Thyroid gland (tissue), 4 donors: ENCODE measurements at regions not wholly inside any gene's neighbourhood (a gene's known extent, or its start where the extent isn't known, plus 50 kb on each side); places are given as distances from the start of the nearest gene placed in this dataset.

Experiments used
- DNase-seq, 2 donors: peaks; one replicate each; pipeline ENCODE4 v3.0.0-alpha.2; 2019
- H3K27ac ChIP-seq, 3 donors: fragments of 200-600 bp; sonication (generic); 1 replicate in 2 of 3; 2 replicates in 1 of 3; pipeline ENCODE4 v1.5.1; 2016 to 2019; ENCODE audit warnings: mild to moderate bottlenecking in 1 of 3, moderate library complexity in 1 of 3
- H3K27me3 ChIP-seq: fragments of 200-600 bp; sonication (generic); one replicate; pipeline ENCODE4 v1.5.1; 2019
- H3K36me3 ChIP-seq, 2 donors: fragments of 200-600 bp; sonication (generic); one replicate each; pipeline ENCODE4 v1.5.1; 2016 to 2019
- H3K4me1 ChIP-seq, 2 donors: fragments of 200-600 bp; sonication (generic); one replicate each; pipeline ENCODE4 v1.5.1; 2017 to 2019
- H3K4me3 ChIP-seq, 3 donors: fragments of 200-600 bp; sonication (generic); replicated peaks in 1 of 3; 1 replicate in 2 of 3; 2 replicates in 1 of 3; pipeline ENCODE4 v1.5.1; 2016; ENCODE audit warnings: mild to moderate bottlenecking in 1 of 3
- H3K9me3 ChIP-seq: fragments of 200-600 bp; sonication (generic); one replicate; pipeline ENCODE4 v1.5.1; 2017
- CTCF ChIP-seq, 6 experiments: fragments of 200-600 bp in 3 of 6; fragments of 450-650 bp in 3 of 6; sonication (generic) in 3 of 6; IDR thresholded peaks; one replicate each; pipeline ENCODE4 v1.5.1; 2016 to 2019; ENCODE audit warnings: antibody characterized with exemption in 6 of 6, mild to moderate bottlenecking in 2 of 6, inconsistent platforms in 1 of 6, moderate library complexity in 1 of 6
- POLR2A ChIP-seq, 2 donors: fragments of 450-650 bp; IDR thresholded peaks; one replicate each; pipeline ENCODE4 v1.6.1; 2017; ENCODE audit warnings: antibody characterized with exemption in 2 of 2, mild to moderate bottlenecking in 2 of 2, moderate library complexity in 1 of 2
- WGBS, 2 donors: methylation state at CpG; one replicate each; pipeline ENCODE4 v1.1.5; 2017; 5-methylcytosine and 5-hydroxymethylcytosine counted together
- intact Hi-C: fragments of 100-400 bp; cut with DNase I; formaldehyde crosslinking; loops from one replicate; pipeline ENCODE4 v1.15.1; 2023

DNA sequence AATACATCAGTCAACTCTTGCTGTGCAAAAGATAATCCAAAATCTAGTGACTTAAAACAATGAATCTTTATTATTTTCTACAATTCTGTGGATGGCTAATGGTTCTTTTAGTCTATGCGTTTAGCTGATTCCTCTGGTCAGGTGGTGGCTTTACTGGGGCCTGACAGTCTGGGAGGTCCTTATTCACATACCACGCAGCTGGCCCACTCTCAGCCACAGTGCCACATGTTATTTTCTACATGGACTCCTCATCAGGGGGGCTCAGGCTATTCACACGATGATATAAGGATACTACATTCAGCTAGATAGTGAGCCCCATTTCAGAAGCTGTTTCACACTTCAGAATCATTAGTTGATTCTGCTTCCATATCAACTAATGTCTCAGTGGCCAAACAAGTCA is 287.5 kb upstream of the MGAT4C start:
- H3K9me3 ChIP-seq = no peaks in the 10 kb centered on the region
- no peaks in the 10 kb centered on the region for H3K4me1 ChIP-seq
- intact Hi-C loops = no loop called here
- no peak overlapping the region for H3K4me3 ChIP-seq
- H3K36me3 ChIP-seq = no peaks in the 10 kb centered on the region
- 54 to 70% methylated on average over 3 of the region's 3 CpGs for WGBS, 2 donors
- no peaks in the 10 kb centered on the region for H3K27me3 ChIP-seq
- H3K27ac ChIP-seq = no peak overlapping the region
- TF ChIP-seq CTCF (IDR thresholded peaks at IDR 0.05) (no peak), POLR2A (IDR thresholded peaks at IDR 0.05) (no peak)
- no peak for DNase-seq

GRCh38 chr12:86530996-86531655 is 274.9 kb upstream of the MGAT4C start:
- no peak for TF ChIP-seq CTCF (IDR thresholded peaks at IDR 0.05)
- WGBS, 2 donors = 74 to 97% methylated on average over 1 of the region's 1 CpG
- H3K9me3 ChIP-seq = no peaks in the 10 kb centered on the region
- H3K4me3 ChIP-seq = no peak overlapping the region
- no peaks in the 10 kb centered on the region for H3K36me3 ChIP-seq
- H3K4me1 ChIP-seq = no peaks in the 10 kb centered on the region
- DNase-seq = no peak
- no peaks in the 10 kb centered on the region for H3K27me3 ChIP-seq
- no peak overlapping the region for H3K27ac ChIP-seq
- intact Hi-C loops = no loop called here

- intact Hi-C loops = no loop called here
- Histone ChIP-seq H3K9me3 (no peaks in the 10 kb centered on the region), H3K4me1 (no peaks in the 10 kb centered on the region), H3K27me3 (no peaks in the 10 kb centered on the region), H3K36me3 (no peaks in the 10 kb centered on the region), H3K4me3 (no peak overlapping the region), H3K27ac (no peak overlapping the region)
- TF ChIP-seq CTCF (IDR thresholded peaks at IDR 0.05) (no peak), POLR2A (IDR thresholded peaks at IDR 0.05) (no peak)
- 87 to 96% methylated on average over 4 of the region's 4 CpGs for WGBS, 2 donors
- DNase-seq = no peak
Measured at GRCh38 chr12:86526060-86526595, 269.9 kb upstream of the MGAT4C start.

- no peaks in the 10 kb centered on the region for H3K9me3 ChIP-seq
- 94 to 95% methylated on average over 3 of the region's 3 CpGs for WGBS, 2 donors
- no peak for DNase-seq
Measured at GRCh38 chr12:86523844-86524243, 267.7 kb upstream of the MGAT4C start.

More at GRCh38 chr12:86523844-86524243, 267.7 kb upstream of the MGAT4C start:
- H3K4me3 ChIP-seq = no peak overlapping the region
- no peaks in the 10 kb centered on the region for H3K27me3 ChIP-seq
- H3K4me1 ChIP-seq = no peaks in the 10 kb centered on the region
- intact Hi-C loops = no loop called here
- TF ChIP-seq POLR2A (IDR thresholded peaks at IDR 0.05) = no peak
- no peak for TF ChIP-seq CTCF (IDR thresholded peaks at IDR 0.05)
- H3K36me3 ChIP-seq = no peaks in the 10 kb centered on the region
- no peak overlapping the region for H3K27ac ChIP-seq
